Epithelial cell of prostate (primary cell): ENCODE measurements at regions not wholly inside any gene's neighbourhood (a gene's known extent, or its start where the extent isn't known, plus 50 kb on each side); places are given as distances from the start of the nearest gene placed in this dataset.
"Not testable (repeated sequence)": the region's sequence is repeated elsewhere in the genome, so short reads cannot be mapped to it uniquely, and the experiment has no call there.

Source experiments
- DNase-seq: peaks from one replicate; pipeline ENCODE4 v3.0.0-alpha.2; 2011; ENCODE audit warnings: low read depth, low spot score
- H3K27ac ChIP-seq: fragments of 450-650 bp; 2 replicates; pipeline ENCODE4 v1.5.1; 2017; ENCODE audit warnings: mild to moderate bottlenecking

DNA sequence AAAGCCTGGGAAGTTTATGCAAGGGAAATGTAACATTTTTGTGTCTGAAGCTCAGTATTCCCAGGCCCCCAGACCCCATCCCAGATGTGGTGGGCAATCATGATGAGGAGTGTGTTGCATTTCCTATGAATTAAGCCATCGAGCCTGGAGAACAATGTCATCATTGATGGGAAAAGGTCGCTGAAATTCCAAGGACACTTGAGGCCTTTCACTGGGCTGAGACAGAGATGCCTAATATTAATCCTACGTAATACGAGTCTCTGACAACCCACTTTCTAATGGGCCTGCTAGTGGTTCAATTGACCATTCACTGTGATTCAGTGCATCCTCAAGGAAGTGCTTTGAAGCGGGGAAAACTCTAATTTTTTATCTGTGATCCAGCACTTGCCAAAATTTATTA is 291.6 kb downstream of the PLPP3 start:
- no peak for DNase-seq
- H3K27ac ChIP-seq: no peak overlapping the region

DNA sequence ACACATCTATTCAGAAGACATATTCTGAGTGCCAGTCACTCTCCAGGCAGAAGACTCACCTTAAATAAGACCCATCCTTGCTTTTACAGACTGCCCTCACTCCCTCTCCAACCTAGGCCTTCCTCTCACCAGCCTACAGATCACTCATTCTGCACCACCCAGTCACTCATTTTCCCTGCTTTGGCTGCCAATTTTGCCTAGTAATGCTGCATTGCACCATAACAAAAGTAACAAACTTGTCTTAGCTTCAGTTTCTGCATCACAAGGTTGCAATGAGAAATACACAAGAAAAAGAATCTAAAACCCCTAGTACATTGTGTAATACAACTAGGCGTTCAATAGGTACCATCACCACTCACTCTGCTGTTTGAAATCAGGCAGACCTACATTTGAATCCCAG is 292.4 kb downstream of the PLPP3 start:
- no peak overlapping the region for H3K27ac ChIP-seq
- DNase-seq: no peak

DNA sequence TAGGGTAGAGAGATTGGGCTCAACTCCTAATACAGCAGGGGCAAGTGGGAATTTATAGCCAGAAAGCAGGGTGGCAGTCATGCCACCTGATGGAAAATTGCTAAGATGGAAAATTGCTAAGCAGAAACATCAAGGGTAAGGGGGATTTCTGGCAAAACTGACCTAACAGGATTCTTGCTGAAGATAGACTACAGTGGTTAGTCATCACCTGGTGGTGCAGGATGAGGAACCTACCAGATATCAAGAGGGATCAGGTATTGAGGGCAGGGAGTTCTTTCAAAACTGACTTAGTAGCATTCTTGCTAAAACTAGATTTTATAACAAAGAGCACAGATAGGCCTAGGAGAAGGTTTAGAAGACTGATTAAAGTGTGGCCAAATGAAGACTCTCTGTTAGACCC is 292.9 kb downstream of the PLPP3 start:
- H3K27ac ChIP-seq: no peak overlapping the region
- DNase-seq: no peak

DNA sequence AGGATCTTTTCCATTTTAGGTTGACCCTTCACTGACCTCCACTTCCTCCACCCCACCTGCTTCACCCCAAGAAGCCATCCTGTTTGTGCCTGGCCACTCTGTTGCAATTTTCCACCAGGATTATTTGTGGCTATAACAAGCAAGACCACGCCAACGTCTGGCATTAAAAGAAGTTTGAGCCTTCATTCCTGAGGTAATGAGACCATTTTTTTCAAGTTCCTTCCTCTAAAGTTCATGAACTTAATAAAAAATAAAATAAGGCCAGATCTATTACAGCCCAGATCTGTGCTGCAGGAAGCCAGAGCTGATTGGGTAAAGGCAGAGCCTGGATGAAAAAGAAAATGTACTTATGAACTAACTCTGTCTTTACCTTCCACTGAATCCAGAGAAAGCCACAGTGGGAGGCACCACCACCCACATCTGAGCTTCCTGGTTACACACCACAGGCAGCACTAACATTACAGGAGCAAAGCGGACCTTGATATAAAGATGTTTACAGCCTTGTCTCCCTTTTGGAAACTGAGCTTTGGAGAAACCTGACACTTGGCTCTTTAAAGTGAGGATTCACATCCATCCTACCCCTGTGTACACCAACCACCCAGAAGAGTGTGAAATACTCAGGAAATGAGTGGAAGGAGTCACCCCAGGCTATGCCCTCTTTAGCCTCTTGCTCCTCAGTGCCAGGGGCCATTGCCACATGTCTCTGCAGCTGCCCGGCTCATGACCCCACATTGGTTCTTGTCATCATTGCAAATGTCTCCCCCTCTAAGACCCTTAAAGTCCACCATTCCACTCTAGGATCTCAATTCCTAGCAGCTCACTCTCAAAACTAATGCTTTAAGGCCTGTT is 293.6 kb downstream of the PLPP3 start:
- no peak for DNase-seq
- no peak overlapping the region for H3K27ac ChIP-seq

DNA sequence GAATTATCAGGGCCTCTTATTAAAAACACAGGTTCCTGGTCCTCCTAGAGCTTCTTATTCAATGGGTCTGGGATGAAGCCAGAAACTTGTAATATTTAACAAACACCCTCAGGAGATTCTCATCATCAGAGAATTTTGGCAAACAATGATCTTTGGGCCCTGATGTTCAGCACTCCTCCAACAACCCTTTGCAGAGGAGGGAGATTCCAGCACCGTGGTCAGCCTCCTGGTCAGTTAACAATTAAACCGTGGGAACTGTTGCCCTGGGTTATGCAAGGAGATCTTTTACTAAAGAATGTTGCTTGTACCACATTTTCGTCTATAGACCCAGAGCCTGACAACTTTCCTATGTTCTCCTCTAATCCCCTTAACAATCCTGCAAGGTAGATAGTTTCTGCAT is 294.4 kb downstream of the PLPP3 start:
- DNase-seq: no peak
- H3K27ac ChIP-seq: no peak overlapping the region

DNA sequence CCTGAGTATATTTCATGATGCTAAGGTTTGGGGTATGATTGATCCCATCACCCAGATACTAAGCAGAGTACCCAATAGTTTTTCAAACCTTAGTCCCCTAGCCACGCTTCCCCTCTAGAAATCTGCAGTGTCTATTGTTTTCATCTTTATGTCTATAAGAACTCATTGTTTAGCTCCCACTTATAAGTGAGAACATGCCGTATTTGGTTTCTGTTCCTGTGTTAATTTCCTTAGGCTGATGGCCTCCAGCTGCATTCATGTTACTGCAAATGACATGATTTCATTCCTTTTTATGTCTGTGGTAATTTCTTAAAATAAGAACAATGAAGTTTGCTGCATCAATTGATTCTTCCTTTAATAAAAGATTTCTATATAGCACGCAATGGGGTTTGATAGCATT is 301.3 kb downstream of the PLPP3 start:
- no peak overlapping the region for H3K27ac ChIP-seq
- DNase-seq: no peak

DNA sequence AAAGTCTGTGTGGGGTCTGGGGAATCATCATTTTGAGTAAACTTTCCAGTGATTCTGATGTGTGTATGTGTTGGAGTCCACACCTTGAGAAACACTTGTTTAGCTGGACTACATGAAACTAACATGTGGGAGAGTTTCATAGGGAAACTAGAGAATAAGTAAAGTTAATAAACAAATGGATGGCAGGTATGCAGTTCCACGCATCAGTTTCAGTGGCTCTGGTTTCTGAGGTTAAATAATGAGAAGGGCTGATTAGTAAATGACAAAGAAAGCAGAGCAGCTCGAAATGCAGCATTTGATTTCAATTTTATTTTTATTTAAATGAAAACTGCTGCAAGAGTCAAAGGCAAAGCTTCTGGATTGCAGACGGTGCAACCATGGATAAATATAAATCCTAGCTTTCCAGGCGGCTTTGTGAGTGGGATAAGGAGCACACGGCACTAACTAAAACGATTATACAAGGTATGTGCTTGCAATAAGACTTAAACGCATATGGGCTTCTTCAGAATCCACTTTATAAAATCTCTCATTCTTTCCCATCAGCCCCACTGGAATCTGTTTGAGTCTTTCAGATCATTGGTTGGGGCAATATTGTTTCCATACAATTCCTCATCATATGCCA is 310.7 kb downstream of the PLPP3 start:
- no peak overlapping the region for H3K27ac ChIP-seq
- no peak for DNase-seq

DNA sequence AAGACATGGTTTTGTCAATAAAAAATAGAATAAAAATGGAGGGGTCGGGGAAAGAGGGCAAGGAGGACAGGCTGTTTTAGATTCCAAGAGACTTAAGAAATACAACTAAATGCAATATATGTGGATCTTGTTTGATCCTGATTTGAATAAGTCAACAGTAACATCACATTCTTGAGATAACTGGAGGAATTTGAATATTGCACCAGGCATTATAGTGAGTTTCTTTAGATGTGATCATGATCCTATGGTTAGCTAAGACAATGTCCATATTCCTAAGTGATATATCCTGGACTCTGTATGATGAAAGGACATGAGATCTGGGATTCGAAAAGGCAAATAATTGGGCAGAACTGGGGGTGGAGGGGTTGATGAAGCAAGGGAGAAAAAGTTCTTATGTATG is 311.8 kb downstream of the PLPP3 start:
- H3K27ac ChIP-seq: no peak overlapping the region
- no peak for DNase-seq

DNA sequence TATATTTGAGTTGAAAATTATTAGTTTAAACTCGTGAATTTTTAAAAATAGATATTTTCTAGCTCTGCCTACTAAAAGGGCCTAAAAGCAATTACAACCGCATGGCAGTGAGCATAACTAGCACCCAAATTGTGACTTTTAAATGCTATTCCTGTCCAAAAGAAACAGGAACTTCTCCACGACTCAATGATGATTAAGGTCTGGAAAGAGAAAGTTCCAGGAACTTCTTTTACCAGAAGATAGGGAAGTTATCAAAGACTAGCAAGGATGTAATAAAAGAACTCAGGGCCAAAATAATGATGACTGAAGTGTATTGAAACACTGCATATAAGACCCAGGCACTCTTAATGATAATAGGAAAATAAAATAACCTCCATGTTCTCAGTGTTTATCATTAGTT is 313.0 kb downstream of the PLPP3 start:
- H3K27ac ChIP-seq: no peak overlapping the region
- DNase-seq: no peak

DNA sequence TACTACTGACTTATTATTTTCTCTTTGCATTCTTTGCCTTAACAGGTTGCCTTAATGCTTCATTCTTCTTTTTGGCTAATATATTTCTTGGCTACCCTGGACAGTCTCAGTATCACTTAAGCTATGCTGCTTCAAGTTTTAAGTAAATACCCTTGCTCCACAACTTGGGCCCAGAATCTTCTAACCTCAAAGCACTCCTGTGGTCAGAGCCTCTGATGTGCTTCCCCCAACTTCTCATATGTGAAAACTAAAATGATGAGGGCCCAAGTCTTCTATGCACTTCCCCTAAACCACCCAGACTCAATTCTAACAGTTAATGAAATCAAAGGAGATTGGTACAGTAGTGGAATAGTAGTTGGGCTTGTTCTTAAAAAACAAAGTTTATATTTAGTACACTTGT is 314.1 kb downstream of the PLPP3 start:
- no peak for DNase-seq

DNA sequence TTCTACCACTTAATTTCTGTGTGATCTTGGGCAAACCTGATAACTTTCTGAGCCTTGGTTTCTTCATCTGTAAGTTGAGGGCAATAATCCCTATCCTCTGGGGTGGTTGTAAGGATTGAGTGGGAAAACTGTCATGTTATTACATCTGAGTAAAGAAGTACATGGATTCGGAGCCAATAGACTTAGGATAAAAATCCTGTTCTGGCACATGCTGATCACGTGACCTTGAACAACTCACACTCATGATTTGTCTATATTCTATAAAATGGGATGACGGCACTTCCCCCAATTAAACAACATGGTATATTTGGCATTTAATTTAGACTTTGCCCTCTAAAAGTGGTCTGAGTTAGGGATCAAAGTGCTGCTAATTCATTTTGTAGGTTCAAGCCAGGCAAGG is 315.5 kb downstream of the PLPP3 start:
- no peak for DNase-seq
- no peak overlapping the region for H3K27ac ChIP-seq

More for the DNA sequence above, 314.1 kb downstream of the PLPP3 start:
- H3K27ac ChIP-seq: no peak overlapping the region

DNA sequence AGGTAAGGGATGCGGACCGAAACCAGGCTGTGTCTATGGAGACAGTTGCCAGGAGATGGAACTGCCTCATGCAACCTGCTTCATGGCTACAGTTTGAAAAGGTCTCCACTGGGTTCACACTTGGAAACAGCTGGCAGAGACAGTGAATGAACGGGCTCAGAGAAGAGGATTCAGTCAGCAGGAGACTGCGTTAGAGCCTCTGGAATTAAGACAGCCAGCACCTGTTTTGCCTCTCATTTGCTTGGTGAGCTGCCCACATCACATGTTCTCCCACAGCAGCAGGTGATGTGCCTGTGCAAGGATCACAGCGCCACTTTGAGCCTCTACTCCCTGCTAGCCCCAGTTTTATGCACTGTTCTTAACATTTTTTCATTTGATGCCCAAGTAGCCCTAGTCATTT is 321.0 kb downstream of the PLPP3 start:
- no peak for DNase-seq
- no peak overlapping the region for H3K27ac ChIP-seq

DNA sequence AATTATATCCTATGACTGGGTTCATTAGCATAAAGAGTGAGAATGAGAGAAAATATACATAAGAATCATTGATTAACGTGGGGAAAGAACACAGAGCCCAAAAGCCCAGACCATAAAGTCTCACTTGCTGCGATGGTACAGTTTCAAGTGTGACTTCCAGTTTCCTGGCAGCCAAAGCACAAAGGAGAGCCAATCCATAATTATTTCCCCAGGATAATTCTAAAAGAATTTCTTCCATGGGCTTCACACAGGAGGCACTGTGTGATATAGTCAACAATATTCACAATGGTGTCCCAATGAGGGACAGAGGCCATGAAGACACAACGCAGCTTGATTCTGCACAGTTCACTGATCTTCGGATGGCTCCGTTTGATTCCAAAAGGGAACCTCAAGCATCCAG is 321.6 kb downstream of the PLPP3 start:
- DNase-seq: no peak
- no peak overlapping the region for H3K27ac ChIP-seq

DNA sequence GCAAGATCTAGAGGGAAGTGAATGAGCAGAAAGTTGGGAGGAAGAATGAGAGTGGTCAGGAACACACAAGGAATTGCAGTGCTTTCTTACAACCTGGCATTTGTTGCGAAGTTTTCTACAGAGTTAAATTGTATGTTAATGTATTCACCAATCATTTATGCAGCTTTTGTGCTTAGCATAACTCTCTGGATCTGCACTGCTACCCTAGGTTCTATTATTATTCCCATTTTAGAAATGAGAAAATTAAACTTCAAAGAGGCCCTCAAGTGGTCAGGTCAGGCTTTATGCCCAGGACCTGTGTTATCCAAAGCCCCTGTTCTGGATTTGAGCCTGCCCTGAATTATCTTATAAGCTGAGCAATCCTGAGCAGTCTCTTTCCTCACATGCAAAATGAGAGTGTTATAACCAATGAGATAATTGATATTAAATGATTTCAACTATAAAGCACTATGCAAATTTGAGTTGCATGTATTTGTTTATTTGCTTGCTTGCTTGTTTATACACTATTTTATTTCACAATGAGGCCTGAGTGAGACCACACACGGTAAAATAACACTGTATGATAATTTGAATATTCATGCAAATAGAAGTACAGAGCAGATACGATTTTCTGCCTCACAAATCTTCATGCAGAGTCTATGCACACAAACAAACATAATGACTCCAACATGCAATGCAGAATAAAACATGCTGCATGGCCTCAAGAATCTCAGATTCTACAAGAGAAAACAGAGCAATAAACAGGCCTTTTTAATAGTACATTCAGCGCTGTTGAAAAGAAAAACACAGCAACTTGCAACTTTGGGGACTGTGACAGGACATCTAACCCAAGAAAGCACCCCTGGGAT is 323.0 kb downstream of the PLPP3 start:
- no peak for DNase-seq
- H3K27ac ChIP-seq: no peak overlapping the region

DNA sequence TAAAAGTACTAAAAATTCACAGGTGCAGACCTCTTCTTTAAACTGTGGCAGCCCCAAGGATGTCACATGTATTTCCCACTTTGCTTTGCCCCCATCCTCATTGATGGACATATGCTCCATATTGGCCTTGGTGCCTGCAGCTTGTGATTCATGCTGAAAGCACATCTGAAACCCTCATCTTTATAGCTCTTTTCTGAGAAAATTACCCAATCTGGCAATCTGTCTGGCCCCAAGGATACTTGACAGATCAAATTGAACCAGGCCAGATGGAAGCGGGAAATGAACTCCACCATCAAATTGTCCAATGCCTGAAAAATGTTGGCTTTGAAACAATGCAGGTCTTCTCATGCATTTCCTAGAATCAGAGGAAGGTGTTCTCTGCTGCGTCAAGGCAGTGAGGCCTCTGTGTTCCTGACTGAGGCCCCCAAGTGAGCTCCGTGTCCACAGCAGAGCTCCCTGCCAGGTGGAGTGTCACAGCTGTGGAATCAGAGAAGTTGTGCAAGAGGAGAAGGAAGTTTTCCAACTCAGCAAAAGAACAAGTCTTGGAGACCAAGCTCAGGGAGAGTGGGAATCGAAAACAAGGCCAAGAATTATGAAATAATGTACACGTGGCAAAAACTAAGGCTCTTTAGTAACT is 323.7 kb downstream of the PLPP3 start:
- H3K27ac ChIP-seq: no peak overlapping the region
- no peak for DNase-seq

DNA sequence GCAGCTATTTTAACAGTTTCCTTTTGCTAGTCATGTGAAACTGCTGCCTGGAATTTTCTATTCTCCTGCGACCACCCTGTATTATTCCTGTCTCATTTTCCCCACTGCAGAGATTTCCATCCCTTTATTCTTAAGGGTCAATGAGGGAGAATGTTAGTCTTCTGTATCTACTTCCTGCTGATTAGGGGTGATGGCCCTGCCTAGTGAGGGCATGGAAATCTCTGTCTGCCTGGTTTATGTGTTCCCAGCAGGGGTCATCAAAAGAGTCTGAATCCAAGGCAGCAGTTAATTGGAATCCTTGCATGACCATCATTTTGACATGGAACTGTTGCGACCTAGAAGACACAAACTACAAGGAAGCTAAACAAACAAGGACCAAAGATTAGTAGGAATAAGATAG is 325.2 kb downstream of the PLPP3 start:
- no peak overlapping the region for H3K27ac ChIP-seq
- DNase-seq: no peak

DNA sequence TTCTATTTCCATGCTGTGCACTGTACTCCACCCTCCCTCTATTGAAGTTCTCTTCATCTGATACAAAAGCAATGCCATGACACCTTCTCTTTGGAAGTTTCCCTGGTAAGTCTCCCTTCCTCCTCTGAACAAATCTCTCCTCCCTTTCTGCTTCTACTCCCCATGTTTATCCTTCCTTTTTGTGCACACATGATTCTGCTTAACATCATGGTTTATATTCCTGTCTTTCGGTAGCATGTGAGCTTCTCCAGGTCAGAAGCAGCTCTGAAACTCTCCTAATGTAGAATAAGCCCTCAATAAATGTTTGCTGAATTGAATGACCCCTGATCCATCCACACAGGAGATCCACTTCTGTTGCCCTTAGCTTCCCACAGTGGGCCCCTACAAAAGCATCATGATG is 328.6 kb downstream of the PLPP3 start:
- no peak for DNase-seq

DNA sequence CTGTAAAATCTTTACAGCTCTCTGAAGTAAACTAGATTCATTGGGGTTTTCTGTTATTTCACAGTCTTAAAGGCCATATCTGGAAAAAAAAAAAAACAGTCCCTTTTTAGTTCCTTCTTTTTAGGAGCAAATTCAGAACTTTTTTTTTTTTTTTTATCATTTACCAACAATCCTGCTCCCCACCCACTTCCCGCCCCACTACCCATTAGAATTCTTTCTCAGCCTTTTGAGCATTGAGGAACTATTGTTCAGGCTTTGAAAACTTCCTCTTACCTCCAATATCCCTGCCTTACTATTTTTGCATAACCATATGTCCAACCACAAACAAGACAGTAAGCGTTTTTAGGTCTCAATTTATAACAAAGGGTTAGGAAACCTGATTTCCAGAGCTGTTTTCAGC is 330.1 kb downstream of the PLPP3 start:
- no peak overlapping the region for H3K27ac ChIP-seq
- no peak for DNase-seq

More for the DNA sequence above, 328.6 kb downstream of the PLPP3 start:
- H3K27ac ChIP-seq: no peak overlapping the region

DNA sequence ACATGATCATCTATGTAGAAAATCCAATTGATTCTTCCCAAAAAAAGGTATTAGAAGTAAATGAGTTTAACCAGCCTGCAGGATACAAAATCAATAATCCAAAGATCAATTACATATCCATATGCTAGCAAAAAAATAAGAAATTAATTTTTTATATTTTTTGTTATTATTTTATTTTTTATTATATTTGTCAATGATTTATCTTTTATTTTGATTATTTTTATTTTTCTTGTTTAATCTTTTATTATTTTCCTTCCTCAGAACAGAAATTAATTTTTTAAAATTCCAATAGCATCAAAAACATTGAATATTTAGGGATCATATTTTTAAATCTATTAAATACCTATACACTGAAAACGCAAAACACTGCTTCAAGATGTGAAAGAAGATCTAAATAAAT is 331.2 kb downstream of the PLPP3 start:
- DNase-seq: no peak

DNA sequence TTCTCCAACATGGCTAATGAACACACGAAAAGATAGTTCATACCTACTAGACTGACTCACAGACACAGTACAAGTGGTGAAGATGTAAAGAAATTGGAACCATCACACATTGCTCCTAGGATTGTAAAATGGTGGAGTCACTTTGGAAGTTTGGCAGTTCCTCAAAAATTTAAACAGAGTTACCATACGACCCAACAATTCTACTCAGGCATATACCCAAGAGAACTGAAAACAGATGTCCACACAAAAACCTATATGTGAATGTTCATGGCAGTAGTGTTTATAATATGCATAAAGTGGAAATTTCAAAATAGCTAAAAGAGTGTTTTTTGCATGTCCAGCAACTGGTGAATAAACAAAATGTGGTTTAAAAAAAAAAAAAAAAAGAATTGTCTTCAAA is 332.6 kb downstream of the PLPP3 start:
- H3K27ac ChIP-seq, DNase-seq: not testable (repeated sequence)

More for the DNA sequence above, 331.2 kb downstream of the PLPP3 start:
- no peak overlapping the region for H3K27ac ChIP-seq

DNA sequence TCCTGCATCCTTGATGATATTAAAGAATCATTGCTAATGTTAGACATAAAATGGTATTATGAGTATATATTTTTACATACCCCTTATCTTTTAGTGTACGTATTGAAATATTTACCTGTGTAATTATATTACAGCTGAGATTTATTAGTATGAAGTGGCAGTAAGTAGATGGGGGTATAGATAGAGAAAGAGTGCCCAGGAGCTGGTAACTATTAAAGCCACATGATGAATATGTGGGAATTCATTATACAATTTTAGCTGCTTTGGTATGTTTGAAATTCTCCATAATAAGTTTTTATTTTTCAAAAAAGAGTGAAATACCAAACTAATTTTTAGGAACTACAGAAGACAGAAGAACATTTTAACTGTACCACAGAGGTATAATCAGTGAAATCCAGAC is 339.0 kb downstream of the PLPP3 start:
- no peak for DNase-seq
- H3K27ac ChIP-seq: no peak overlapping the region
